GM18909 (cell line): ENCODE measurements at regions not wholly inside any gene's neighbourhood (a gene's known extent, or its start where the extent isn't known, plus 50 kb on each side); places are given as distances from the start of the nearest gene placed in this dataset.
"Not testable (repeated sequence)": the region's sequence is repeated elsewhere in the genome, so short reads cannot be mapped to it uniquely, and the experiment has no call there.

Experiments
- ATAC-seq: cut with Tn5 transposase; IDR thresholded peaks from one replicate; pipeline ENCODE4 v1.9.1; 2021; ENCODE audit warnings: mild to moderate bottlenecking; ENCODE audit not compliant: unreplicated experiment, poor library complexity

- no peak for ATAC-seq
Measured at GRCh38 chr2:35963824-35964223, 391.8 kb upstream of the CRIM1 start.

DNA sequence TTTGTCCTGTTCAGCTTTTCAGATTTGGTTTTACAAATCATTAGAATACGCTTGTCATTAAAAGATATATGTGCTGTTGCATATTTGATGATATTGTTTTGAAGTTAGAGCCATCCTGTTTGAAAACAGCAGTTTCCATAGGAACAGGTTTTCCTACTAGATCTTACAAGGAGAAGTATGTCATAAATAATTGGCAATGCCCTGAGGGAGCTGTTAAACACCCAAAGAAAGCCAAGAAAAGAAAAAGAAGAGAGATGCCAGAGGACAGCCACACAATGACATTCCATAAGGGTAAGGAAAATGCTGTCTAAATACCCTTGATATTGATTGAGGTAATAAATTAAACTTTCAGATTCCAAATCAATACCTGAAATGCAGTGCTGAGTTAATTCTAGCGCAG lies 392.2 kb upstream of the CRIM1 start:
- ATAC-seq, result no peak

- no peak for ATAC-seq
Measured at GRCh38 chr2:35962585-35963146, 392.9 kb upstream of the CRIM1 start.

DNA sequence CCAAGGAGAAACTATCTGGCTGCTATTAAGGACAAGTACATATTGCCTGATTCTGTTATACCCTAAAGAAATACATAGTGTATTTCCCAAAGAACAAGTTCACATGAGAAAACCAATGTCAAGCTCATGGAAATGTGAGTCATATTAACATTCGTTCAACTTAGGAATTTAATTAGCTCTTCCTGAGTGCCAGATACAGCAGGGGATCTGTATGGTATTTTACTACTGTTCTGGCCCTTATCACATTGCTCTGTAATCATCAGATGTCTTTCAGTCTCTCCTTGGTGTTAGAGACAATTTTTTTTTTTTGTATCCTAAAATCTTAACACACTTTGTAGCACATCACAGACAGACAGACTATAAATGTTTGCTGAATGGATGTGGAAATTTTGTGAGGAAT lies 395.0 kb upstream of the CRIM1 start:
- ATAC-seq, result no peak

GRCh38 chr2:35957053-35957452 lies 398.5 kb upstream of the CRIM1 start:
- ATAC-seq, result not testable (repeated sequence)

DNA sequence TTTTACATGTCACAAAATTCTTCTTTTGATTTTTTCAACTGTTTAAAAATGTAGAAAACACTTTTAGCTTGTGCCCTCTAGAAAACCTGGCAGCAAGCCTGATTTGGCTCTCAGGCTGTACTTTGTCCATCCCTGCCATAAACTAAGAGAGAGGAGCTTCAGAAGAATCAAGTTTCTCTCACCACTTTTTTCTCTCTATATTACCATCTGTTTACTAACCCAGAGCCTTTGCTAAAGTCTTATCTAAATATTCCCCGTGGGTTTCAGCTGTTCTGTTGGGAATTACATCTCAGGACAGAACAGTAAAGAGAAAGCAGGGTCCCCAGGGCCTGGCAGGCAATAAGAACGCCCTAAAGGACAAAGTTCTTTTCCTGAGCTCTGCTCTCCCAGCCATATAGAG lies 409.1 kb upstream of the CRIM1 start:
- no peak for ATAC-seq

DNA sequence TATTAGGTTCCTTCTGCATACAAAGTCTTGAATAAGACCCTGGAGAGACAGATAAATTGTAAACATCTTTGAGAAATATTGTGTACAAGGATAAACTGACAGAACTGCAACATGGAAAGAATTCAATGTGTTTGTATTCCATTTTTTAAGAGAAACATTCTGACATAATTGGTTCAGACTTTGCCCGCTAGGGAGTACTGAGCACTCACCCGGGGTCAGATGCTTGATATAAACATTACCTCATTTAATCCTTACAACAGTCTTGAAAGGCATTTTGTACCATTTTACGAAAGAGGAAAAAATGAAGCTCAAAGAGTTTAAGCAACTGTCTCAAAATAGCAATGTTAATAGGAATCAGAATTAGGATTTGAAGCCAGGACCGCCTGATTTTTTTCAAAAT lies 416.7 kb upstream of the CRIM1 start:
- no peak for ATAC-seq

DNA sequence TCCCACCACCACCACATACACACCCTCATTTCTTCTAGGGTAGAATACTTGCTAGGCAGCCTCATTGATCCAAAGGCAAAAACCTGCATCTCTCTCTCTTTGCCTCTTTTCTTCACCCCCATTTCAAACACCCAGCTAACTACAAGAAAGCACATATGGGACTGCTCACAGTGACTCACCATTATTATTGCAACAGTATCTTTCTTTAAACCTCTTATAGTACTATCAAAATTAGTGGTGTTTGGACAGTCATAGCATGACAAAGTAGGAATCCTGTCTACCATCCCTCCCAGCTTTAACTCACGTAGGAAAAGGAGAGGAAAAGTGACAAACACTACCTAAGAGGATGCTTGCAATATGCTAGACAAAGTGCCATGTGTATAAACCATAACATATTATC lies 422.5 kb upstream of the CRIM1 start:
- no peak for ATAC-seq

- ATAC-seq, result no peak
Measured at GRCh38 chr2:35932276-35932963, 423.2 kb upstream of the CRIM1 start.

GRCh38 chr2:35931626-35932025 lies 424.0 kb upstream of the CRIM1 start:
- no peak for ATAC-seq

- no peak for ATAC-seq
Measured at GRCh38 chr2:35931115-35931514, 424.5 kb upstream of the CRIM1 start.

- ATAC-seq, result no peak
Measured at GRCh38 chr2:35929551-35929950, 426.0 kb upstream of the CRIM1 start.

- no peak for ATAC-seq
Measured at GRCh38 chr2:35920061-35920460, 435.5 kb upstream of the CRIM1 start.

DNA sequence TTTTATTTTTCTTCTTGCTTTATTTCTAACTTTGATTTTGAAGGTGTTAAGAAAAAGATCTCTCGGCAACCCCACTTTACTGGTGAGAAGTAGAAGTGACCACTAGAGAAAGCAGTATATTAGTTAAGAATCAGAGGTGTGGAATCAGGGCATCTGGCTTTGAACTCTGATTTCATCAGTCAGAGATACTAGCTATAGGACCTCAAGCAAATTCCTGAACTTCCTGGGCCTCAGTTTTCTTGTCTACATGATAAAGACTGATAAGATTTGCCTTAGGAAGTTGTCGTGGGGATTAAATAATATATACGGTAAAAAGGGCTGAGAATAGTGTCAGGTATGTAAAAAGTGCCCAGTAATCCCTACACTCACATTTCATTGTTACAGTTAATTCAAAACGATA lies 440.3 kb upstream of the CRIM1 start:
- ATAC-seq, result no peak

DNA sequence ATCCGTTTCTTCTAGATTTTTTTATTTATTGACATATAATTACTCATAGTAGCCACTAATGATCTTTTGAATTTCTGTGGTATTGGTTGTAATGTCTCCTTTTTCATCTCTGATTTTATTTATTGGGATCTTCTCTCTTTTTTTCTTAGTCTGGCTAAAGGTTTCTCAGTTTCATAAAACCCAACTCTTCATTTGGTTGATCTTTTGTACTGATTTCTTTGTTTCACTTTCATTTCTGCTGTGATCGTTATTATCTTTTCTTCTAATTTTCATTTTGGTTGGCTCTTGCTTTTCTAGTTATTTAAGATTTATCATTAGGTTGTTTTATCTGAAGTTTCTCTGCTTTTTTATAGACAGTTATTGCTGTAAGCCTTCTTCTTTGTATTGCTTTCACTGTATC lies 463.6 kb upstream of the CRIM1 start:
- no peak for ATAC-seq

GRCh38 chr2:35891528-35891927 lies 464.1 kb upstream of the CRIM1 start:
- ATAC-seq, result no peak

DNA sequence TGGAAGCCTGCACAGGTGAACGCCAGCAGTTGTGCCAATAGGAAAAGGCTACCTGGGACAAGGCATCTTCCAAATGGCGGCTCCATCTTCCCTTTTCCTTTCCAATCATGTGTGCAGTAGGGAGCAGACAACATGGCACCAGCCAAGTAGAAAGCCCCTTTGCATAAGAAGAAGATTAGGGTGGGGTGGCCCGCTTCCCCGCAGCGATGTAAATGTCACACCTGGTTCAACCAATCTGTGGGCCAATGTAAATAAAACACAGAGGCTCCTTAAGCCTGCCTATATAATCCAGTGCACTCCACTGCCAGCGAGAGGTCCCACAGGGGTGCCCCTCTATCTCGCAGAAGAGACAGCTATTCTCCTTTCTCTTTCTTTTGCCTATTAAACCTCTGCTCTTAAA lies 468.4 kb upstream of the CRIM1 start:
- no peak for ATAC-seq

- ATAC-seq, result no peak
Measured at GRCh38 chr2:35873921-35874320, 481.7 kb upstream of the CRIM1 start.

- ATAC-seq, result no peak
Measured at GRCh38 chr2:35871672-35872071, 483.9 kb upstream of the CRIM1 start.

GRCh38 chr2:35870713-35871112 lies 484.9 kb upstream of the CRIM1 start:
- ATAC-seq, result no peak

DNA sequence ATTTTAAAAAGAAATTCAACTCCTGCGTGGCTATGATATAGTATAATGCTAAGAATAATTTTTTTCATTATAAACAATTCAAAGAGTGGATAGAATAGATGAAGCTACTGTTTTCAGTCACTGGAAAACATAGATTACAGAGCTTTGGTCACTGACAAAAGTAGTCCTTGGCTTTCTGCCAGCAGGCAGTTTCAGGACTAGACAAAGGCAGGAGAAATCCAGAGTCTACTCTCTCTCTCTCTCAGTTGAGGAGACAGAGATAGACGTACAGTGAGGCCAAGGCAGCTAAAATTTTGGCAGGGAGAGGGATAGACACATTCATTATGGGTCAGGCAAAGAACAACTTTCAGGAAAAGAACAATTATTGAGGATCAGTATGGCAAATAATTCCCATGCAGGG lies 491.4 kb upstream of the CRIM1 start:
- ATAC-seq, result no peak

GRCh38 chr2:35858216-35858615 lies 497.4 kb upstream of the CRIM1 start:
- ATAC-seq, result no peak
